WTC11 (cell line): ENCODE measurements at regions not wholly inside any gene's neighbourhood (a gene's known extent, or its start where the extent isn't known, plus 50 kb on each side); places are given as distances from the start of the nearest gene placed in this dataset.

Source experiments
- ATF3 ChIP-seq: sonication (generic); formaldehyde crosslinking; conservative IDR thresholded peaks from 2 replicates; pipeline ENCODE4 v1.8.1; 2022; ENCODE audit warnings: mild to moderate bottlenecking, missing genetic modification reagents
- CREB1 ChIP-seq: sonication (generic); formaldehyde crosslinking; IDR thresholded peaks from 2 replicates; pipeline ENCODE4 v1.8.0; 2023; ENCODE audit warnings: mild to moderate bottlenecking, missing genetic modification reagents
- E2F5 ChIP-seq: sonication (generic); formaldehyde crosslinking; IDR thresholded peaks from 2 replicates; pipeline ENCODE4 v1.8.1; 2022; ENCODE audit warnings: mild to moderate bottlenecking, moderate library complexity, missing genetic modification reagents
- ETV6 ChIP-seq: sonication (generic); formaldehyde crosslinking; IDR thresholded peaks from 2 replicates; pipeline ENCODE4 v1.8.1; 2022; ENCODE audit warnings: mild to moderate bottlenecking, missing genetic modification reagents
- KAT7 ChIP-seq: sonication (generic); formaldehyde crosslinking; IDR thresholded peaks from 2 replicates; pipeline ENCODE4 v1.8.1; 2023; ENCODE audit warnings: missing genetic modification reagents, mild to moderate bottlenecking, borderline replicate concordance
- NR2C2 ChIP-seq: sonication (generic); formaldehyde crosslinking; IDR thresholded peaks from 2 replicates; pipeline ENCODE4 v1.8.0; 2022; ENCODE audit warnings: mild to moderate bottlenecking, missing genetic modification reagents
- NR3C1 ChIP-seq: sonication (generic); formaldehyde crosslinking; conservative IDR thresholded peaks from 2 replicates; pipeline ENCODE4 v1.8.1; 2023; ENCODE audit warnings: low read depth, mild to moderate bottlenecking, missing genetic modification reagents
- SP1 ChIP-seq: sonication (generic); formaldehyde crosslinking; conservative IDR thresholded peaks from 2 replicates; pipeline ENCODE4 v1.8.1; 2022; ENCODE audit warnings: missing genetic modification reagents
- ZNF121 ChIP-seq: sonication (generic); formaldehyde crosslinking; IDR thresholded peaks from 2 replicates; pipeline ENCODE4 v1.8.0; 2023; ENCODE audit warnings: missing genetic modification reagents
- ZNF232 ChIP-seq: sonication (generic); formaldehyde crosslinking; IDR thresholded peaks from 2 replicates; pipeline ENCODE4 v1.8.0; 2022; ENCODE audit warnings: mild to moderate bottlenecking, missing genetic modification reagents
- TF ChIP-seq, protein P1 (sequence below): fragments of 200-600 bp; IDR thresholded peaks from 2 replicates; pipeline ENCODE4 v1.8.0; 2022; ENCODE audit warnings: antibody characterized with exemption
- TF ChIP-seq, protein P2 (sequence below): sonication (generic); formaldehyde crosslinking; IDR thresholded peaks from 2 replicates; pipeline ENCODE4 v1.8.1; 2023; ENCODE audit warnings: mild to moderate bottlenecking, moderate library complexity, missing genetic modification reagents
- TF ChIP-seq, protein P3 (sequence below): sonication (generic); formaldehyde crosslinking; IDR thresholded peaks from 2 replicates; pipeline ENCODE4 v1.8.1; 2022; ENCODE audit warnings: low read depth, mild to moderate bottlenecking, moderate library complexity, missing genetic modification reagents, borderline replicate concordance
- TF ChIP-seq, protein P4 (sequence below): sonication (generic); formaldehyde crosslinking; IDR thresholded peaks from 2 replicates; pipeline ENCODE4 v1.8.0; 2022; ENCODE audit warnings: mild to moderate bottlenecking, missing genetic modification reagents

GRCh38 chr10:10315989-10316388, 701.7 kb upstream of the CELF2 start:
- no peak for TF ChIP-seq ATF3
- TF ChIP-seq, protein P1, sequence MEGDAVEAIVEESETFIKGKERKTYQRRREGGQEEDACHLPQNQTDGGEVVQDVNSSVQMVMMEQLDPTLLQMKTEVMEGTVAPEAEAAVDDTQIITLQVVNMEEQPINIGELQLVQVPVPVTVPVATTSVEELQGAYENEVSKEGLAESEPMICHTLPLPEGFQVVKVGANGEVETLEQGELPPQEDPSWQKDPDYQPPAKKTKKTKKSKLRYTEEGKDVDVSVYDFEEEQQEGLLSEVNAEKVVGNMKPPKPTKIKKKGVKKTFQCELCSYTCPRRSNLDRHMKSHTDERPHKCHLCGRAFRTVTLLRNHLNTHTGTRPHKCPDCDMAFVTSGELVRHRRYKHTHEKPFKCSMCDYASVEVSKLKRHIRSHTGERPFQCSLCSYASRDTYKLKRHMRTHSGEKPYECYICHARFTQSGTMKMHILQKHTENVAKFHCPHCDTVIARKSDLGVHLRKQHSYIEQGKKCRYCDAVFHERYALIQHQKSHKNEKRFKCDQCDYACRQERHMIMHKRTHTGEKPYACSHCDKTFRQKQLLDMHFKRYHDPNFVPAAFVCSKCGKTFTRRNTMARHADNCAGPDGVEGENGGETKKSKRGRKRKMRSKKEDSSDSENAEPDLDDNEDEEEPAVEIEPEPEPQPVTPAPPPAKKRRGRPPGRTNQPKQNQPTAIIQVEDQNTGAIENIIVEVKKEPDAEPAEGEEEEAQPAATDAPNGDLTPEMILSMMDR, result no peak
- no peak for TF ChIP-seq KAT7 (CRISPR knock-in tag)
- TF ChIP-seq, protein P2, sequence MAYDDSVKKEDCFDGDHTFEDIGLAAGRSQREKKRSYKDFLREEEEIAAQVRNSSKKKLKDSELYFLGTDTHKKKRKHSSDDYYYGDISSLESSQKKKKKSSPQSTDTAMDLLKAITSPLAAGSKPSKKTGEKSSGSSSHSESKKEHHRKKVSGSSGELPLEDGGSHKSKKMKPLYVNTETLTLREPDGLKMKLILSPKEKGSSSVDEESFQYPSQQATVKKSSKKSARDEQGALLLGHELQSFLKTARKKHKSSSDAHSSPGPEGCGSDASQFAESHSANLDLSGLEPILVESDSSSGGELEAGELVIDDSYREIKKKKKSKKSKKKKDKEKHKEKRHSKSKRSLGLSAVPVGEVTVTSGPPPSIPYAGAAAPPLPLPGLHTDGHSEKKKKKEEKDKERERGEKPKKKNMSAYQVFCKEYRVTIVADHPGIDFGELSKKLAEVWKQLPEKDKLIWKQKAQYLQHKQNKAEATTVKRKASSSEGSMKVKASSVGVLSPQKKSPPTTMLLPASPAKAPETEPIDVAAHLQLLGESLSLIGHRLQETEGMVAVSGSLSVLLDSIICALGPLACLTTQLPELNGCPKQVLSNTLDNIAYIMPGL, result no peak
- no peak for TF ChIP-seq E2F5 (CRISPR knock-in tag)
- TF ChIP-seq ZNF121 (CRISPR knock-in tag), result no peak
- TF ChIP-seq NR3C1 (CRISPR knock-in tag), result no peak
- TF ChIP-seq, protein P3, sequence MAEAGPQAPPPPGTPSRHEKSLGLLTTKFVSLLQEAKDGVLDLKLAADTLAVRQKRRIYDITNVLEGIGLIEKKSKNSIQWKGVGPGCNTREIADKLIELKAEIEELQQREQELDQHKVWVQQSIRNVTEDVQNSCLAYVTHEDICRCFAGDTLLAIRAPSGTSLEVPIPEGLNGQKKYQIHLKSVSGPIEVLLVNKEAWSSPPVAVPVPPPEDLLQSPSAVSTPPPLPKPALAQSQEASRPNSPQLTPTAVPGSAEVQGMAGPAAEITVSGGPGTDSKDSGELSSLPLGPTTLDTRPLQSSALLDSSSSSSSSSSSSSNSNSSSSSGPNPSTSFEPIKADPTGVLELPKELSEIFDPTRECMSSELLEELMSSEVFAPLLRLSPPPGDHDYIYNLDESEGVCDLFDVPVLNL (CRISPR knock-in tag), result no peak
- no peak for TF ChIP-seq CREB1 (CRISPR knock-in tag)
- TF ChIP-seq NR2C2, result no peak
- TF ChIP-seq, protein P4, sequence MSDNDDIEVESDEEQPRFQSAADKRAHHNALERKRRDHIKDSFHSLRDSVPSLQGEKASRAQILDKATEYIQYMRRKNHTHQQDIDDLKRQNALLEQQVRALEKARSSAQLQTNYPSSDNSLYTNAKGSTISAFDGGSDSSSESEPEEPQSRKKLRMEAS (CRISPR knock-in tag), result no peak
- TF ChIP-seq SP1 (CRISPR knock-in tag), result no peak
- no peak for TF ChIP-seq ETV6 (CRISPR knock-in tag)
- no peak for TF ChIP-seq ZNF232 (CRISPR knock-in tag)
